ENCODE measurements at regions not wholly inside any gene's neighbourhood (a gene's known extent, or its start where the extent isn't known, plus 50 kb on each side); places are given as distances from the start of the nearest gene placed in this dataset.

DNA sequence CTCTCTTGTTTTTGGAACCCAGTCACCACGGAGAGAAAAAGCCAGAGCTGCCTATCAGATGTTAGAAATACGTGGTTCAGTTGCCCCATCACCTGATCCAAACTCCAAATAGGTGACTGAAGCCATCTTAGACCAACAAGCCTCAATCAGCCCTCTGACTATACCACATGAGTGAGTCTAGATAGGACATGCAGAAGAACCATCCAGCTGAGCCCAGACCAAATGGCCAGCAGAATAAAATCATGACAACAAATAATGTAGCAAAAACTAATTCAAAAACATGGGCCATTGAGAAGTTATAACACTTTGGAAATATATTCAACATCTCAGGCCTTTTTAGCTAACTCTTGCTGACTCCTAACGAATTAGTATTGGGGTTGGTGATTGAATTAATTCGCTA lies 348.4 kb upstream of the C1orf87 start:
- WGBS (ENCODE audit: insufficient coverage) = 20% methylated on average over 1 of the region's 4 CpGs
- no peaks in the 10 kb centered on the region for H3K9me3 ChIP-seq
- Mint-ChIP-seq H3K4me3 (no peak overlapping the region), H3K36me3 (no peaks in the 10 kb centered on the region), H3K4me1 (no peaks in the 10 kb centered on the region), H3K27me3 (no peaks in the 10 kb centered on the region), H3K9me3 (peaks cover 0 to 4% (median 0%) of the 10 kb centered on the region in 3 donors), H3K27ac (no peak overlapping the region)
- no peak overlapping the region for H3K27ac ChIP-seq (ENCODE audit: low read length)
- no peaks in the 10 kb centered on the region for H3K27me3 ChIP-seq (replicated peaks in 1 of 2; ENCODE audit: control insufficient read depth in 2 of 2, extremely low read depth in 1 of 2, insufficient read depth in 2 of 2, low read length in 1 of 2)
- no peak for ATAC-seq (replicated peaks in 1 of 4)
- DNase-seq = no peak
- H3K36me3 ChIP-seq (ENCODE audit: control insufficient read depth in 2 of 2, extremely low read depth in 1 of 2, insufficient read depth in 1 of 2, low read length in 1 of 2) = no peaks in the 10 kb centered on the region
- no peaks in the 10 kb centered on the region for H3K4me1 ChIP-seq (ENCODE audit: control insufficient read depth in 1 of 2, extremely low read depth in 1 of 2, insufficient read depth in 2 of 2, low read length in 2 of 2)
- ChIA-PET CTCF (no interaction called here), POLR2A (no interaction called here)
- no peak overlapping the region for H3K4me3 ChIP-seq (ENCODE audit: control insufficient read depth in 1 of 2, extremely low read depth in 1 of 2, low read length in 1 of 2)

DNA sequence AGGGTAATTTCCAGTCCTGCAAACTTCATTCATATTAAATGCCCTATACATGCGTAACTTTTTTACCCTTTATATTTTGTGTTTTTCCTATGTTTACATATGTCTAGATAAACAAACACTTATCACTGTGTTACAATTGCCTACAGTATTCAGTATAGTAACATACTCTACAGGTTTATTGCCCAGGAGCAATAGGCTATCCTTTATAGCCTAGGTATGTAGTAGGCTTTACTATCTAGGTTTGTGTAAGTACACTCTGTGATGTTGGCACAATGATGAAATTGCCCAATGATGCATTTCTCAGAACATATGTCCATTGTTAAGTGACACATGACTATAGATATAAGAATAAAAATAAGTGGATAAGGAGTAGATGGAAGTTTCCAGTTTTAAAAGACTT lies 345.5 kb upstream of the C1orf87 start:
- no peaks in the 10 kb centered on the region for H3K4me1 ChIP-seq (ENCODE audit: control insufficient read depth in 1 of 2, extremely low read depth in 1 of 2, insufficient read depth in 2 of 2, low read length in 2 of 2)
- no peaks in the 10 kb centered on the region for H3K36me3 Mint-ChIP-seq
- H3K4me3 ChIP-seq (ENCODE audit: control insufficient read depth in 1 of 2, extremely low read depth in 1 of 2, low read length in 1 of 2) = no peak overlapping the region
- POLR2A ChIA-PET = no interaction called here
- WGBS (ENCODE audit: insufficient coverage) = no CpG with 5 or more reads among the region's 1 CpG
- H3K27me3 ChIP-seq (replicated peaks in 1 of 2; ENCODE audit: control insufficient read depth in 2 of 2, extremely low read depth in 1 of 2, insufficient read depth in 2 of 2, low read length in 1 of 2) = no peaks in the 10 kb centered on the region
- DNase-seq (no peak), ATAC-seq (replicated peaks in 1 of 4) (no peak)
- H3K9me3 Mint-ChIP-seq = peaks cover 0 to 7% (median 2%) of the 10 kb centered on the region in 3 donors
- no peaks in the 10 kb centered on the region for H3K4me1 Mint-ChIP-seq
- H3K4me3 Mint-ChIP-seq = no peak overlapping the region
- H3K27ac Mint-ChIP-seq = no peak overlapping the region
- no peaks in the 10 kb centered on the region for H3K9me3 ChIP-seq
- H3K27ac ChIP-seq (ENCODE audit: low read length) = no peak overlapping the region
- no peaks in the 10 kb centered on the region for H3K27me3 Mint-ChIP-seq
- CTCF ChIA-PET = interaction anchor here in 1 of 2 donors (0.6 kb wide), 1 partner anchor 1987 kb away, joined by 5 read pairs; no protein-coding TSS in a partner anchor
- no peaks in the 10 kb centered on the region for H3K36me3 ChIP-seq (ENCODE audit: control insufficient read depth in 2 of 2, extremely low read depth in 1 of 2, insufficient read depth in 1 of 2, low read length in 1 of 2)

DNA sequence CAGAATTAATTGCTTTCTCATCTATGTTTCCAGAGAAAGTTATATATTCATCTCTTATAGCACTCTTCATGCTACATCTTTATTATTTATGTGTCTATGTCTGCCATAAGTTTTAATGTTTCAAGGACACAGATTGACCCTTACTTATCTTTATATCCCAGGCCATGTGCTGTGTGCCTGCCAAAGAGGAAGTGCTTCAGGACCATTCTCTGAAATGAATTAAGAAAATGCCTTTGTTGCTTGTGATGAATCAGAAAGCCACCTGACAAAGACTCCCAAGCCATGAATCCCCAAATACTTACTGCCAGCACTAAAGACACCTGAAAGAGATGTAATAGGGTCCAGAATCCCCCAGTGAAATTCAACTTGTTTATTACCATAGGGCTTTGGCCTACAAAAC lies 342.1 kb upstream of the C1orf87 start:
- no peaks in the 10 kb centered on the region for H3K4me1 Mint-ChIP-seq
- CTCF ChIA-PET = no interaction called here
- Histone ChIP-seq H3K4me1 (ENCODE audit: control insufficient read depth in 1 of 2, extremely low read depth in 1 of 2, insufficient read depth in 2 of 2, low read length in 2 of 2) (no peaks in the 10 kb centered on the region), H3K9me3 (no peaks in the 10 kb centered on the region), H3K27me3 (replicated peaks in 1 of 2; ENCODE audit: control insufficient read depth in 2 of 2, extremely low read depth in 1 of 2, insufficient read depth in 2 of 2, low read length in 1 of 2) (no peaks in the 10 kb centered on the region), H3K4me3 (ENCODE audit: control insufficient read depth in 1 of 2, extremely low read depth in 1 of 2, low read length in 1 of 2) (no peak overlapping the region), H3K27ac (ENCODE audit: low read length) (no peak overlapping the region), H3K36me3 (ENCODE audit: control insufficient read depth in 2 of 2, extremely low read depth in 1 of 2, insufficient read depth in 1 of 2, low read length in 1 of 2) (no peaks in the 10 kb centered on the region)
- no peak overlapping the region for H3K4me3 Mint-ChIP-seq
- H3K36me3 Mint-ChIP-seq = no peaks in the 10 kb centered on the region
- H3K27me3 Mint-ChIP-seq = no peaks in the 10 kb centered on the region
- POLR2A ChIA-PET = no interaction called here
- no peak overlapping the region for H3K27ac Mint-ChIP-seq
- DNase-seq = no peak
- no peak for ATAC-seq (replicated peaks in 1 of 4)
- H3K9me3 Mint-ChIP-seq = peaks cover 0 to 3% (median 2%) of the 10 kb centered on the region in 3 donors

DNA sequence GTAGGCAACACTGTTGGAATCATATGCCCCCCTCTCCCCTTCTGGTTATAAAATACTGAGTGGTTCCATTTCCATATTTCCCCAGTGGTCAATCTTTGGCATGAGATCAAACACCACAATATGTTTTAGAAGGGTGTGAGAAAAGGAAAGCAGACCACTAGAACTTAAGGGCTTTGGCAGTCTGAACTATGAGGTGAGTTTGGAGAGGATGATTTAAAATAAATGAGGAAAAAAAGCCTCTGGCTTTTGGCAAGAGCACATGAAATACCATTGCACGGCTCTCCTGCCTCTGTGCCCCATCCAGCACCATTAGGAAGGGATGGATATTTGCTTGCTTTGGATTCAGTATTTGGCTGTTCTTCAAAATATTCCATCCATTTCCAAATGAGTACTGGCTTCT lies 339.5 kb upstream of the C1orf87 start:
- Mint-ChIP-seq H3K4me3 (no peak overlapping the region), H3K27ac (no peak overlapping the region), H3K4me1 (no peaks in the 10 kb centered on the region), H3K9me3 (peaks cover 0 to 3% (median 2%) of the 10 kb centered on the region in 3 donors), H3K27me3 (no peaks in the 10 kb centered on the region), H3K36me3 (no peaks in the 10 kb centered on the region)
- no peaks in the 10 kb centered on the region for H3K9me3 ChIP-seq
- H3K4me1 ChIP-seq (ENCODE audit: control insufficient read depth in 1 of 2, extremely low read depth in 1 of 2, insufficient read depth in 2 of 2, low read length in 2 of 2) = no peaks in the 10 kb centered on the region
- H3K27me3 ChIP-seq (replicated peaks in 1 of 2; ENCODE audit: control insufficient read depth in 2 of 2, extremely low read depth in 1 of 2, insufficient read depth in 2 of 2, low read length in 1 of 2) = no peaks in the 10 kb centered on the region
- no peaks in the 10 kb centered on the region for H3K36me3 ChIP-seq (ENCODE audit: control insufficient read depth in 2 of 2, extremely low read depth in 1 of 2, insufficient read depth in 1 of 2, low read length in 1 of 2)
- no peak for DNase-seq
- no peak overlapping the region for H3K4me3 ChIP-seq (ENCODE audit: control insufficient read depth in 1 of 2, extremely low read depth in 1 of 2, low read length in 1 of 2)
- no peak for ATAC-seq (replicated peaks in 1 of 4)
- POLR2A ChIA-PET = no interaction called here
- CTCF ChIA-PET = no interaction called here
- H3K27ac ChIP-seq (ENCODE audit: low read length) = no peak overlapping the region
- WGBS (ENCODE audit: insufficient coverage) = no CpG with 5 or more reads among the region's 1 CpG

DNA sequence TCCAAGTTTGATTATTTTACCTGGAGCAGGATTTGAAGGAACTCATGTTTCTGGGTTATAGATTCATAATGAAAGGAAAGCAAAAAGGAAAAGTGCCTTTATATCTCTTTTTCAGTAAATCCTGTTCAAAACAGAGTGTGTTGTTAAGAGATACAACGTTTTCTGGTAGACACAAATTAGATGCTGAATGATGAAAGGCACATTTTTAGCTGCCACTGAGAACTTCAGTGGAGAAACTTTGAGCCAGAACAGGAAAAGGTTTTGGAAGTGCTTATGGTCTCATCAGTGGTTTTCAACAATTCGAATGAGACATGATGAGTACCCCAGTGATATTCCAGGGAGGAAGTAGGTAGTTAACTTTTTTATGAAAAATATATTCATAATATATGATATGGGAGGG lies 338.0 kb upstream of the C1orf87 start:
- H3K4me1 ChIP-seq (ENCODE audit: control insufficient read depth in 1 of 2, extremely low read depth in 1 of 2, insufficient read depth in 2 of 2, low read length in 2 of 2) = no peaks in the 10 kb centered on the region
- ChIA-PET POLR2A (no interaction called here), CTCF (no interaction called here)
- no peak overlapping the region for H3K27ac ChIP-seq (ENCODE audit: low read length)
- Mint-ChIP-seq H3K27ac (no peak overlapping the region), H3K27me3 (peaks cover 0 to 3% of the 10 kb centered on the region in 2 donors), H3K36me3 (no peaks in the 10 kb centered on the region), H3K9me3 (peaks cover 0 to 3% (median 2%) of the 10 kb centered on the region in 3 donors), H3K4me3 (no peak overlapping the region), H3K4me1 (no peaks in the 10 kb centered on the region)
- no peaks in the 10 kb centered on the region for H3K9me3 ChIP-seq
- H3K36me3 ChIP-seq (ENCODE audit: control insufficient read depth in 2 of 2, extremely low read depth in 1 of 2, insufficient read depth in 1 of 2, low read length in 1 of 2) = no peaks in the 10 kb centered on the region
- ATAC-seq (replicated peaks in 1 of 4) = no peak
- H3K27me3 ChIP-seq (replicated peaks in 1 of 2; ENCODE audit: control insufficient read depth in 2 of 2, extremely low read depth in 1 of 2, insufficient read depth in 2 of 2, low read length in 1 of 2) = no peaks in the 10 kb centered on the region
- WGBS (ENCODE audit: insufficient coverage) = no CpG with 5 or more reads among the region's 2 CpGs
- no peak for DNase-seq
- H3K4me3 ChIP-seq (ENCODE audit: control insufficient read depth in 1 of 2, extremely low read depth in 1 of 2, low read length in 1 of 2) = no peak overlapping the region

DNA sequence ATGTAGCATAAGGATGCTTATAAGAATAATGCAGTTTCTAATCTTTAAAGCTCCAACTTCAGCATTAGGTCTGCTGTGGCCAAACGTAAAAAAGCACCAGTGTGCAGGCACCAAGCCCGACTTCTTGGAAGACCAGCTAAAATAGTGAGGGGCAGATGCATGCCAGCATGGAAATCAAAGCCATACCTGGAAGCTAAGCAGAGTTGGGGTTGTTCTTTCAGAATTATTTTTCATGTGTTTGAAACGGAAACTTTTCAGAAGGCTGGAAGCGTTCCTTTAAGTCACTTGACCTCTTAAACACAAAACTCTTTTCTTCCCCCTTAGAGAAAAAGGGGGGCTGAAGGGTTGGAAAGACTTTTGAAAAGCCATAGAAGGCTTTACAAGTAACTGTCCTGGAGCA lies 329.2 kb upstream of the C1orf87 start:
- DNase-seq (no peak), ATAC-seq (replicated peaks in 1 of 4) (no peak)
- CTCF ChIA-PET = no interaction called here
- WGBS (ENCODE audit: insufficient coverage) = 50% methylated on average over 2 of the region's 4 CpGs
- Mint-ChIP-seq H3K27ac (no peak overlapping the region), H3K4me3 (no peak overlapping the region), H3K36me3 (no peaks in the 10 kb centered on the region), H3K9me3 (peaks cover 0 to 3% (median 0%) of the 10 kb centered on the region in 3 donors), H3K4me1 (no peaks in the 10 kb centered on the region), H3K27me3 (peaks cover 0 to 3% of the 10 kb centered on the region in 2 donors)
- no peak overlapping the region for H3K4me3 ChIP-seq (ENCODE audit: control insufficient read depth in 1 of 2, extremely low read depth in 1 of 2, low read length in 1 of 2)
- no peak overlapping the region for H3K27ac ChIP-seq (ENCODE audit: low read length)
- H3K9me3 ChIP-seq = no peaks in the 10 kb centered on the region
- POLR2A ChIA-PET = no interaction called here
- no peaks in the 10 kb centered on the region for H3K4me1 ChIP-seq (ENCODE audit: control insufficient read depth in 1 of 2, extremely low read depth in 1 of 2, insufficient read depth in 2 of 2, low read length in 2 of 2)
- H3K27me3 ChIP-seq (replicated peaks in 1 of 2; ENCODE audit: control insufficient read depth in 2 of 2, extremely low read depth in 1 of 2, insufficient read depth in 2 of 2, low read length in 1 of 2) = no peaks in the 10 kb centered on the region
- H3K36me3 ChIP-seq (ENCODE audit: control insufficient read depth in 2 of 2, extremely low read depth in 1 of 2, insufficient read depth in 1 of 2, low read length in 1 of 2) = no peaks in the 10 kb centered on the region

DNA sequence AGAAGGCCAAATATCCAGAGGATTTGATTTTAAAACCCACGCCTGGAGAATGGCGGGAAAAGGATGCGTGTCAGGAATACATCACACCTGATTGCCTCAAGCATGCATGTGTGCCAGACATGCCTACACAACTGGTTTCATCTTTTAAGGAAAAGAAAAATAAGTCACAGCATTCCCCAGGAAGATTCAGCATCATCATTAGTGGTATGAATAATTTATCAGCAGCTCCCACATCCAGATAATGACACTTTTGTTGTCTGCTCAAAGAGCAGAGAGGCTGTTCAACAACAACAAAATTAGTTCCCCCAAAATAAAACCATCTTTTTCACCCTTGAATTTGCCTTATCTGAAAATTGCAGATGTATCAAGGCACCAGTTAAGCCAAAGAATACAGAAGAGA lies 328.6 kb upstream of the C1orf87 start:
- no peak overlapping the region for H3K4me3 Mint-ChIP-seq
- Histone ChIP-seq H3K4me1 (ENCODE audit: control insufficient read depth in 1 of 2, extremely low read depth in 1 of 2, insufficient read depth in 2 of 2, low read length in 2 of 2) (no peaks in the 10 kb centered on the region), H3K9me3 (no peaks in the 10 kb centered on the region), H3K36me3 (ENCODE audit: control insufficient read depth in 2 of 2, extremely low read depth in 1 of 2, insufficient read depth in 1 of 2, low read length in 1 of 2) (no peaks in the 10 kb centered on the region), H3K27me3 (replicated peaks in 1 of 2; ENCODE audit: control insufficient read depth in 2 of 2, extremely low read depth in 1 of 2, insufficient read depth in 2 of 2, low read length in 1 of 2) (no peaks in the 10 kb centered on the region), H3K4me3 (ENCODE audit: control insufficient read depth in 1 of 2, extremely low read depth in 1 of 2, low read length in 1 of 2) (no peak overlapping the region), H3K27ac (ENCODE audit: low read length) (no peak overlapping the region)
- no peak overlapping the region for H3K27ac Mint-ChIP-seq
- DNase-seq (no peak), ATAC-seq (replicated peaks in 1 of 4) (no peak)
- peaks cover 0 to 3% (median 0%) of the 10 kb centered on the region in 3 donors for H3K9me3 Mint-ChIP-seq
- no peaks in the 10 kb centered on the region for H3K4me1 Mint-ChIP-seq
- H3K36me3 Mint-ChIP-seq = no peaks in the 10 kb centered on the region
- 95% methylated on average over 3 of the region's 3 CpGs for WGBS (ENCODE audit: insufficient coverage)
- POLR2A ChIA-PET = no interaction called here
- CTCF ChIA-PET = no interaction called here
- peaks cover 0 to 3% of the 10 kb centered on the region in 2 donors for H3K27me3 Mint-ChIP-seq
